ENCODE measurements at regions not wholly inside any gene's neighbourhood (a gene's known extent, or its start where the extent isn't known, plus 50 kb on each side); places are given as distances from the start of the nearest gene placed in this dataset.
"Not testable (repeated sequence)": the region's sequence is repeated elsewhere in the genome, so short reads cannot be mapped to it uniquely, and the experiment has no call there.

GRCh38 chr12:30578426-30578825 is 117.2 kb downstream of the IPO8 start:
- DNase-seq (ENCODE audit: low spot score) = no peak

- DNase-seq (ENCODE audit: low spot score) = no peak
These were observed 122.5 kb downstream of the IPO8 start for GRCh38 chr12:30573145-30573544.

GRCh38 chr12:30570211-30570890 is 125.3 kb downstream of the IPO8 start:
- DNase-seq (ENCODE audit: low spot score) = no peak

GRCh38 chr12:30569426-30569825 is 126.2 kb downstream of the IPO8 start:
- no peak for DNase-seq (ENCODE audit: low spot score)

- DNase-seq (ENCODE audit: low spot score) = no peak
These were observed 127.2 kb downstream of the IPO8 start for GRCh38 chr12:30568453-30568852.

- DNase-seq (ENCODE audit: low spot score) = no peak
These were observed 128.6 kb downstream of the IPO8 start for GRCh38 chr12:30567082-30567481.

- DNase-seq (ENCODE audit: low spot score) = no peak
These were observed 131.3 kb downstream of the IPO8 start for GRCh38 chr12:30564394-30564793.

GRCh38 chr12:30548203-30548602 is 147.5 kb downstream of the IPO8 start:
- no peak for DNase-seq (ENCODE audit: low spot score)

GRCh38 chr12:30546121-30546520 is 149.5 kb downstream of the IPO8 start:
- DNase-seq (ENCODE audit: low spot score) = no peak

- DNase-seq (ENCODE audit: low spot score) = not testable (repeated sequence)
These were observed 151.0 kb downstream of the IPO8 start for GRCh38 chr12:30544704-30545103.

- DNase-seq (ENCODE audit: low spot score) = no peak
These were observed 158.4 kb downstream of the IPO8 start for GRCh38 chr12:30537228-30537627.

- peak; percentile 10 for DNase-seq (ENCODE audit: low spot score)
These were observed 162.0 kb downstream of the IPO8 start for GRCh38 chr12:30533558-30534265.

- no peak for DNase-seq (ENCODE audit: low spot score)
These were observed 163.7 kb downstream of the IPO8 start for GRCh38 chr12:30531731-30532678.

GRCh38 chr12:30529489-30530269 is 166.0 kb downstream of the IPO8 start:
- DNase-seq (ENCODE audit: low spot score) = no peak

- DNase-seq (ENCODE audit: low spot score) = no peak
These were observed 170.5 kb downstream of the IPO8 start for GRCh38 chr12:30525171-30525570.

- DNase-seq (ENCODE audit: low spot score) = not testable (repeated sequence)
These were observed 175.4 kb downstream of the IPO8 start for GRCh38 chr12:30520285-30520684.

- DNase-seq (ENCODE audit: low spot score) = no peak
These were observed 176.1 kb downstream of the IPO8 start for GRCh38 chr12:30519535-30519934.

GRCh38 chr12:30517320-30517719 is 178.3 kb downstream of the IPO8 start:
- DNase-seq (ENCODE audit: low spot score) = no peak

- DNase-seq (ENCODE audit: low spot score) = no peak
These were observed 180.3 kb downstream of the IPO8 start for GRCh38 chr12:30515351-30515750.

- DNase-seq (ENCODE audit: low spot score) = no peak
These were observed 181.0 kb downstream of the IPO8 start for GRCh38 chr12:30514666-30515065.

GRCh38 chr12:30508205-30508967 is 187.3 kb downstream of the IPO8 start:
- no peak for DNase-seq (ENCODE audit: low spot score)
